OCI-LY3 (cell line): ENCODE measurements at regions not wholly inside any gene's neighbourhood (a gene's known extent, or its start where the extent isn't known, plus 50 kb on each side); places are given as distances from the start of the nearest gene placed in this dataset.

Experiments used
- EZH2phosphoT487 ChIP-seq: fragments of 200-600 bp; shearing (Covaris generic); IDR thresholded peaks from 2 replicates; pipeline ENCODE4 v1.6.1; 2018; ENCODE audit warnings: antibody characterized with exemption, mixed run types, low read depth
- TF ChIP-seq, protein P1 (sequence below): fragments of 200-600, 300-600 bp; sonication (generic); IDR thresholded peaks from 2 replicates; pipeline ENCODE4 v1.5.1; 2014; ENCODE audit warnings: antibody characterized with exemption, low read length, low read depth

DNA sequence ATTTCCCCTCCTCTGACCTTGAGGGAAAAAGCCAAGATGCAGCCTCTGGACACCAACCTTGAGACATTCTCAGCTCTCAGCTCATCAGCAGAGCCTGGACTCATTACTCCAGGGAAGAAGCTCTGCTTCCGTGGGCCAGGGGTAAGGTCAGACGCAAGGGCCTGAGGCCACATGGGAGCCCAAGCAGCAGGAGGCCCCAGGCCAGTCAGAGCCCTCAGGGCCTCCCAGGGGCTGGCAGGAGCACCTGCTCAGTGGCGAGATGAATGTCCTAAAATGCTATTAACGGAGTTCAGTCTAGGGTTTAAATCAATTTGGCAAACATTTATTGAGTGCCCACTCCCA lies 208.6 kb downstream of the ERMARD start:
- TF ChIP-seq, protein P1, sequence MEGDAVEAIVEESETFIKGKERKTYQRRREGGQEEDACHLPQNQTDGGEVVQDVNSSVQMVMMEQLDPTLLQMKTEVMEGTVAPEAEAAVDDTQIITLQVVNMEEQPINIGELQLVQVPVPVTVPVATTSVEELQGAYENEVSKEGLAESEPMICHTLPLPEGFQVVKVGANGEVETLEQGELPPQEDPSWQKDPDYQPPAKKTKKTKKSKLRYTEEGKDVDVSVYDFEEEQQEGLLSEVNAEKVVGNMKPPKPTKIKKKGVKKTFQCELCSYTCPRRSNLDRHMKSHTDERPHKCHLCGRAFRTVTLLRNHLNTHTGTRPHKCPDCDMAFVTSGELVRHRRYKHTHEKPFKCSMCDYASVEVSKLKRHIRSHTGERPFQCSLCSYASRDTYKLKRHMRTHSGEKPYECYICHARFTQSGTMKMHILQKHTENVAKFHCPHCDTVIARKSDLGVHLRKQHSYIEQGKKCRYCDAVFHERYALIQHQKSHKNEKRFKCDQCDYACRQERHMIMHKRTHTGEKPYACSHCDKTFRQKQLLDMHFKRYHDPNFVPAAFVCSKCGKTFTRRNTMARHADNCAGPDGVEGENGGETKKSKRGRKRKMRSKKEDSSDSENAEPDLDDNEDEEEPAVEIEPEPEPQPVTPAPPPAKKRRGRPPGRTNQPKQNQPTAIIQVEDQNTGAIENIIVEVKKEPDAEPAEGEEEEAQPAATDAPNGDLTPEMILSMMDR = no peak
- no peak for TF ChIP-seq EZH2phosphoT487
